ENCODE measurements at regions not wholly inside any gene's neighbourhood (a gene's known extent, or its start where the extent isn't known, plus 50 kb on each side); places are given as distances from the start of the nearest gene placed in this dataset.

DNA sequence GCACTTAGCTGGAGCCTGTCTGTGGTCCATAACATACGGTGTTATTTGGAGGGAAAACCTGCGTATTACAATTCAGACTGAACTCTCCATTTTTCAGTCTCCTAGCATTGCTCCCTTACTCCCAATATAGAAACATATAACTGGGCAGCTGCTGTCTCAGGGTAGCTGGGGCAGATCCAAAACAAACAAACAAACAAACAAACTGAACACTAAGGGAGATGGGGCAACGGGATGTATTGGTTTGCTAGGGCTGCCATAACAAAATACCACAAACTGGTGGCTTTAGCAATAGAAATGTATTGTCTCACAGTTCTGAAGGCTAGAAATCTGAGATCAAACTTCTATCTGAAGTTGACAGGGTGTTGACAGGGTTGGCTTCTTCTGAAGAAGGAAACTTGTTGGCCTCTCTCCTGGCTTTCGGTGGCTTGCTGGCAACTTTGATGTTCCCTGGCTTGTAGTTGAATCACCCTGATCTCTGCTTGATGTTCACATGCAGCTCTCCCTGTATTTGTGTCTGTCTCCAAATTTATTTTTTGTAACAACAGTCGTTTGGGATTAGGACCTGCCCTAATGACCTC, 329.3 kb upstream of the ZNF804A start:
- no peak for DNase-seq (ENCODE audit: low read depth, low spot score)
- TF ChIP-seq EZH2 (IDR thresholded peaks at IDR 0.05) = no peak
- no peak for TF ChIP-seq FOXP2 (optimal IDR thresholded peaks at IDR 0.05; ENCODE audit: control extremely low read depth, extremely low read length, insufficient read depth)
- no peak for TF ChIP-seq POLR2AphosphoS5 (IDR thresholded peaks at IDR 0.05; ENCODE audit: borderline replicate concordance, low read depth, low read length)

DNA sequence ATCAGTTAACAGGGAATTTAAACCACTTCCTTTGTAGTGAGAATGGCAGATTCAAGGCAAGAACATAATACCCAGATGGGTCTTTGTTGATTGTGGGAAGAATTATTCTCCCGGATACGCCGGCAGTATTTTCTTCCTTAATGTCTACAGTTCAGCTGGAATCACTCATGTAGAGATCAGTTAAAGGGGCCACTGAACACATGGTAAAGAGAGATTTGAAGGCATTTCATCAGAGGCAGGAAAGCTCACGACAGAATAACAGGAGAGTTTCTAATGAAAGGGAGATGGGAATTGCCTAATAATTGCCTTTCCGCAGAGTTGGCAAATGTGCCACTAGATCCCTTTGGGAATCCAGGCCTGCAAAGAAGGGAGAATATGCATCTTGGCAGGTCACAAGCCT, 327.7 kb upstream of the ZNF804A start:
- Histone ChIP-seq H3K9ac (ENCODE audit: insufficient read length) (no peak overlapping the region), H3K4me3 (no peak overlapping the region), H3K36me3 (ENCODE audit: insufficient read depth, low read length) (no peaks in the 10 kb centered on the region), H3K9me3 (ENCODE audit: low read depth, low read length) (no peaks in the 10 kb centered on the region), H3K27ac (no peak overlapping the region)
- no peak for TF ChIP-seq POLR2AphosphoS5 (IDR thresholded peaks at IDR 0.05; ENCODE audit: borderline replicate concordance, low read depth, low read length)
- no peak for TF ChIP-seq EZH2 (IDR thresholded peaks at IDR 0.05)
- TF ChIP-seq FOXP2 (optimal IDR thresholded peaks at IDR 0.05; ENCODE audit: control extremely low read depth, extremely low read length, insufficient read depth) = no peak
- no peak for DNase-seq (ENCODE audit: low read depth, low spot score)

More for the DNA sequence above, 329.3 kb upstream of the ZNF804A start:
- Histone ChIP-seq H3K4me3 (no peak overlapping the region), H3K36me3 (ENCODE audit: insufficient read depth, low read length) (no peaks in the 10 kb centered on the region), H3K27ac (no peak overlapping the region), H3K9me3 (ENCODE audit: low read depth, low read length) (no peaks in the 10 kb centered on the region), H3K9ac (ENCODE audit: insufficient read length) (no peak overlapping the region)

DNA sequence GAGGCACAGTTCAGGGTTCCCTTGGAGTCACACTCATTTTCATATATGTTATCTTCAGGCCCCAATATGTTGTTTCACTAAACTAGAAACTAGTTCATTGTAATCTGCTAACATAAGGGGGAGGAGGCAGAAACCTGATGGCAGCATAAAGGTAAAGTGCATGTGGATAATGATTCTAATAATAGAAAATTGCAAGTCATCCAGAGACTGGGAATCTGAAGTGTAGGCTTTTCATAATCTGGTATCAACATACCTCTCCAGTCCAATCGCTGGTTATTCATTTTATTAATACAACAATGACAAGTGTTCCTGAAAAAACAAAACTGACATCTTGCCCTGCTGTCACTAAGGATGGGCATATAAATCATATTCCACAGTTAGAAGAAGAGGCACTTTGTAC, 326.3 kb upstream of the ZNF804A start:
- Histone ChIP-seq H3K36me3 (ENCODE audit: insufficient read depth, low read length) (no peaks in the 10 kb centered on the region), H3K4me3 (no peak overlapping the region), H3K9ac (ENCODE audit: insufficient read length) (no peak overlapping the region), H3K27ac (no peak overlapping the region), H3K9me3 (ENCODE audit: low read depth, low read length) (no peaks in the 10 kb centered on the region)
- no peak for TF ChIP-seq FOXP2 (optimal IDR thresholded peaks at IDR 0.05; ENCODE audit: control extremely low read depth, extremely low read length, insufficient read depth)
- TF ChIP-seq EZH2 (IDR thresholded peaks at IDR 0.05) = no peak
- no peak for TF ChIP-seq POLR2AphosphoS5 (IDR thresholded peaks at IDR 0.05; ENCODE audit: borderline replicate concordance, low read depth, low read length)
- no peak for DNase-seq (ENCODE audit: low read depth, low spot score)

DNA sequence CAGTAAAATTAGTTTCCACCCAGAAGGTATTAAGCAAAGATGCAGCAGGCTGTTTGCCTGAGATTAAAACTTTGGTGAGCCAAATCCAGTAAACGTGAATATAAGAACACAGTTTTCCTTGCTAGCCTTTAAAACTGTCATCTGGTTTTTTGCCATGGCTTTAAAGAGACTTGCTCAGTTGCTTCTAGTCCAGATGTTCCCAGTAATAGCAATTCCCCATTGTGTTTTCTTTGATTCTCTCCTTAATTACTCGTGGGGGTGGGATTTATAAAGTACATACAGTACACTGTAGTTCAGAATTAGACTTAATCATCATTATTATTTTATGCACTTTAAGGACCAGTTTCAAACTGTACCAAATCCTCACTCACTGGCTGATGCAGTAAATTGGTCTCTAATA, 303.5 kb upstream of the ZNF804A start:
- H3K27ac ChIP-seq = peak overlapping the region; percentile 48; the same call in 1 of the 2 replicates
- no peaks in the 10 kb centered on the region for H3K9me3 ChIP-seq (ENCODE audit: low read depth, low read length)
- H3K4me3 ChIP-seq = peak overlapping the region; percentile 15; the same call in 1 of the 2 replicates
- TF ChIP-seq POLR2AphosphoS5 (IDR thresholded peaks at IDR 0.05; ENCODE audit: borderline replicate concordance, low read depth, low read length) (no peak), FOXP2 (optimal IDR thresholded peaks at IDR 0.05; ENCODE audit: control extremely low read depth, extremely low read length, insufficient read depth) (no peak), EZH2 (IDR thresholded peaks at IDR 0.05) (no peak)
- no peak for DNase-seq (ENCODE audit: low read depth, low spot score)
- no peak overlapping the region for H3K9ac ChIP-seq (ENCODE audit: insufficient read length)
- no peaks in the 10 kb centered on the region for H3K36me3 ChIP-seq (ENCODE audit: insufficient read depth, low read length)

DNA sequence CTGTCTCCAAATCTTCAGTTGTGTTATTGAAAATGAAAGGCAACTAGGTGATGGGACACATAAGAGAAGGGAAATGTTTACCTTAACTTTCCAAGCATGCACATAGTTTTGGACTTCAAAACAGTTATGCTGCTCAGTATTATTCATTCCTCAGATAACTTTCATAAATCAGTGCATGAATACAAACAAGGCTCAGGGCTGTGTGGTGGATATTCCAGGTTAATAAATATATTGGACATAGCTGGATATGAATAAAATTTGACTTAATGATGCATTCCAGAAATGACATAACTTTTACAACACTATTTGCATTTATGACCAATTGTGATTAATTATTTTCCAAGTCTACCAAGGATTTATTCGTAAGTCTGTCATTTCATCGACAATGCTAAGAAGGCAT, 301.2 kb upstream of the ZNF804A start:
- DNase-seq (ENCODE audit: low read depth, low spot score) = no peak
- Histone ChIP-seq H3K9ac (ENCODE audit: insufficient read length) (no peak overlapping the region), H3K4me3 (no peak overlapping the region), H3K36me3 (ENCODE audit: insufficient read depth, low read length) (no peaks in the 10 kb centered on the region), H3K9me3 (ENCODE audit: low read depth, low read length) (no peaks in the 10 kb centered on the region), H3K27ac (no peak overlapping the region)
- no peak for TF ChIP-seq FOXP2 (optimal IDR thresholded peaks at IDR 0.05; ENCODE audit: control extremely low read depth, extremely low read length, insufficient read depth)
- no peak for TF ChIP-seq EZH2 (IDR thresholded peaks at IDR 0.05)
- no peak for TF ChIP-seq POLR2AphosphoS5 (IDR thresholded peaks at IDR 0.05; ENCODE audit: borderline replicate concordance, low read depth, low read length)

DNA sequence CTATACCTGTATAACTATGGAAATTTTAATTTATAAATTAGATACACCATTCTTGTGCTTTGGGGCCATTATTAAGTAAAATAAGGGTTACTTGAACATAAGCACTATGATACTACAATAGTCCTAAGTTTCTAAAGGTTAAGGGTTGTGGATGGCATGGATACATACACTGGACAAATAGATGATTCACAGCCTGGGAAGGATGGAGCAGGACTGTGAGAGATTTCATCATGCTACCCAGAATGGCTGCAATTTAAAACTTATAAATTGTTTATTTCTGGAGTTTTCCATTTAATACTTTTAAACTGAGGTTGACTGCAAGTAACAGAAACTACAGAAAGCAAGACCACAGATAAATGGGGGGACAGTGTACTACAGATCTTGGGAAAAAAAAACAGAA, 295.8 kb upstream of the ZNF804A start:
- TF ChIP-seq POLR2AphosphoS5 (IDR thresholded peaks at IDR 0.05; ENCODE audit: borderline replicate concordance, low read depth, low read length) (no peak), FOXP2 (optimal IDR thresholded peaks at IDR 0.05; ENCODE audit: control extremely low read depth, extremely low read length, insufficient read depth) (no peak)
- H3K9ac ChIP-seq (ENCODE audit: insufficient read length) = no peak overlapping the region
- no peak overlapping the region for H3K27ac ChIP-seq
- H3K9me3 ChIP-seq (ENCODE audit: low read depth, low read length) = no peaks in the 10 kb centered on the region
- DNase-seq (ENCODE audit: low read depth, low spot score) = no peak
- no peaks in the 10 kb centered on the region for H3K36me3 ChIP-seq (ENCODE audit: insufficient read depth, low read length)
- H3K4me3 ChIP-seq = no peak overlapping the region

DNA sequence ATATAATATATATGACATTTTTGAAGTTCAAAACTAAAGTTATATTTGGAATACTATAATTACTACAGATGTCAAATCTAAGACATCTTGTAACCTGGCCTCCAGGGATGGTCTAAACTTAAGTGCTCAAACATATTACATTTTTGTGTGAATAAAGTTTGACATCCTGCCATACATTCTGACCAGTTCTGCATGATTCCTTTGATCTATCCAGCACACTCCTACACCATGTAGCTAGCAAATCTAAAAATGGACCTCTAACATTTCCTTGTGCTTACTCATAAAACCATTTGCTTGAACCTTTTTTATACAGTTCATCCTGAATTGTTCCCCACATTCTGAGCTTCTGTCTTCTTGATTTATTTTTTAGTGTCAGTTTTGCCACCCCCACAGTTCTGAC, 294.3 kb upstream of the ZNF804A start:
- no peak overlapping the region for H3K9ac ChIP-seq (ENCODE audit: insufficient read length)
- H3K4me3 ChIP-seq = no peak overlapping the region
- H3K27ac ChIP-seq = no peak overlapping the region
- no peak for DNase-seq (ENCODE audit: low read depth, low spot score)
- H3K9me3 ChIP-seq (ENCODE audit: low read depth, low read length) = no peaks in the 10 kb centered on the region
- H3K36me3 ChIP-seq (ENCODE audit: insufficient read depth, low read length) = no peaks in the 10 kb centered on the region
- no peak for TF ChIP-seq POLR2AphosphoS5 (IDR thresholded peaks at IDR 0.05; ENCODE audit: borderline replicate concordance, low read depth, low read length)
- no peak for TF ChIP-seq EZH2 (IDR thresholded peaks at IDR 0.05)

DNA sequence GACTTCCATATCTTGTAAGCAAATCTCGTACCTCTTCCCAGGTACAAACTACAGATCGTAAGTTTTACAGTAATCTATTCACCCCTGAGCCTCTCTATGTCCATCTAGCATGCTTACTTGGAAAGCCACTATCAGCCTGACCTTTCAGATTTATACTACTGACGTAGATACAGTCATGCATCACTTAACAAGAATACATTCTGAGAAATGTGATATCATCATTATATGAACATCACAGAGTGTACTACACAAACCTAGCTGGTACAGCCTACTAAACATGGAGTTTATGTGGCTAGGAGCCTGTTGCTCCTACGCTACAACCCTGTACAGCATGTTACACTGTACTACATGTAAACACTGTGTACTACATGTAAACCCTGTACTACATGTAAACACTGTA, 293.2 kb upstream of the ZNF804A start:
- DNase-seq (ENCODE audit: low read depth, low spot score) = no peak
- H3K4me3 ChIP-seq = no peak overlapping the region
- no peak overlapping the region for H3K27ac ChIP-seq
- H3K9me3 ChIP-seq (ENCODE audit: low read depth, low read length) = no peaks in the 10 kb centered on the region
- H3K9ac ChIP-seq (ENCODE audit: insufficient read length) = no peak overlapping the region
- H3K36me3 ChIP-seq (ENCODE audit: insufficient read depth, low read length) = no peaks in the 10 kb centered on the region
- TF ChIP-seq EZH2 (IDR thresholded peaks at IDR 0.05) = no peak
- no peak for TF ChIP-seq POLR2AphosphoS5 (IDR thresholded peaks at IDR 0.05; ENCODE audit: borderline replicate concordance, low read depth, low read length)
- TF ChIP-seq FOXP2 (optimal IDR thresholded peaks at IDR 0.05; ENCODE audit: control extremely low read depth, extremely low read length, insufficient read depth) = no peak

DNA sequence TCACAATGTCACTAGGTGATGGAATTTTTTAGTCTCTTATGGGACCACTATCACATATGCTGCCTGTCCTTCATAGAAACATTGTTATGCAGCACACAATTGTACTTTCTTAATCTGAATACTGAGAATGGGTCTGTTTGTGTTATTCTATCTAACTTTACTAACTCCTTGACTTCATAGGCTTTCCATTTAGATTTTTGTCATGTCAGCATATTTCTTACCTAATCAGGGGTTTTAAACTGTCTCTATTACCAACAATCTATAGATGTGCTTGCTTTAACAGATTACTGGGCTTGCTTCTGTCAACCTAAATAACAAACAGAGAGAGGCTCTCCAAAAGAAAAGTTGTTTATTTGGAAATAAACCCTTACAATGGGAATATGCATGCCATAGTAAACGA, 289.6 kb upstream of the ZNF804A start:
- DNase-seq (ENCODE audit: low read depth, low spot score) = no peak
- Histone ChIP-seq H3K9ac (ENCODE audit: insufficient read length) (no peak overlapping the region), H3K4me3 (no peak overlapping the region), H3K9me3 (ENCODE audit: low read depth, low read length) (no peaks in the 10 kb centered on the region), H3K27ac (no peak overlapping the region), H3K36me3 (ENCODE audit: insufficient read depth, low read length) (no peaks in the 10 kb centered on the region)
- TF ChIP-seq FOXP2 (optimal IDR thresholded peaks at IDR 0.05; ENCODE audit: control extremely low read depth, extremely low read length, insufficient read depth) = no peak
- TF ChIP-seq POLR2AphosphoS5 (IDR thresholded peaks at IDR 0.05; ENCODE audit: borderline replicate concordance, low read depth, low read length) = no peak
- no peak for TF ChIP-seq EZH2 (IDR thresholded peaks at IDR 0.05)
